Neural cell (in vitro differentiated cells): ENCODE measurements at regions not wholly inside any gene's neighbourhood (a gene's known extent, or its start where the extent isn't known, plus 50 kb on each side); places are given as distances from the start of the nearest gene placed in this dataset.

Source experiments
- EP300 ChIP-seq: fragments of 450-650 bp; conservative IDR thresholded peaks from 2 replicates; pipeline ENCODE4 v1.6.1; 2014; ENCODE audit warnings: antibody characterized with exemption, mild to moderate bottlenecking, moderate library complexity; ENCODE audit not compliant: poor library complexity, severe bottlenecking
- EZH2 ChIP-seq: fragments of 200-600, 300-800 bp; shearing (Covaris generic), sonication (generic); IDR thresholded peaks from 2 replicates; pipeline ENCODE4 v1.6.1; 2014; ENCODE audit warnings: antibody characterized with exemption, low read length, borderline replicate concordance, mild to moderate bottlenecking; ENCODE audit not compliant: insufficient read depth, poor library complexity, severe bottlenecking
- TAF1 ChIP-seq: IDR thresholded peaks from 2 replicates; pipeline ENCODE4 v1.6.1; 2012; ENCODE audit warnings: low read depth
- TF ChIP-seq, protein P1 (sequence below): fragments of 450-650 bp; IDR thresholded peaks from 2 replicates; pipeline ENCODE4 v1.5.1; 2014; ENCODE audit warnings: antibody characterized with exemption, mild to moderate bottlenecking, moderate library complexity; ENCODE audit not compliant: poor library complexity, severe bottlenecking

- TF ChIP-seq, protein P1, sequence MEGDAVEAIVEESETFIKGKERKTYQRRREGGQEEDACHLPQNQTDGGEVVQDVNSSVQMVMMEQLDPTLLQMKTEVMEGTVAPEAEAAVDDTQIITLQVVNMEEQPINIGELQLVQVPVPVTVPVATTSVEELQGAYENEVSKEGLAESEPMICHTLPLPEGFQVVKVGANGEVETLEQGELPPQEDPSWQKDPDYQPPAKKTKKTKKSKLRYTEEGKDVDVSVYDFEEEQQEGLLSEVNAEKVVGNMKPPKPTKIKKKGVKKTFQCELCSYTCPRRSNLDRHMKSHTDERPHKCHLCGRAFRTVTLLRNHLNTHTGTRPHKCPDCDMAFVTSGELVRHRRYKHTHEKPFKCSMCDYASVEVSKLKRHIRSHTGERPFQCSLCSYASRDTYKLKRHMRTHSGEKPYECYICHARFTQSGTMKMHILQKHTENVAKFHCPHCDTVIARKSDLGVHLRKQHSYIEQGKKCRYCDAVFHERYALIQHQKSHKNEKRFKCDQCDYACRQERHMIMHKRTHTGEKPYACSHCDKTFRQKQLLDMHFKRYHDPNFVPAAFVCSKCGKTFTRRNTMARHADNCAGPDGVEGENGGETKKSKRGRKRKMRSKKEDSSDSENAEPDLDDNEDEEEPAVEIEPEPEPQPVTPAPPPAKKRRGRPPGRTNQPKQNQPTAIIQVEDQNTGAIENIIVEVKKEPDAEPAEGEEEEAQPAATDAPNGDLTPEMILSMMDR: no peak
- TF ChIP-seq EZH2: no peak
- no peak for TF ChIP-seq EP300
- TF ChIP-seq TAF1: no peak
Observed at GRCh38 chr11:134497586-134497985, 85.5 kb upstream of the B3GAT1 start.
